Muscle layer of duodenum (tissue), 2 donors: ENCODE measurements at regions not wholly inside any gene's neighbourhood (a gene's known extent, or its start where the extent isn't known, plus 50 kb on each side); places are given as distances from the start of the nearest gene placed in this dataset.
A peak's percentile ranks its signal among the peaks of the same experiment; 100 is the strongest.
"Not testable (repeated sequence)": the region's sequence is repeated elsewhere in the genome, so short reads cannot be mapped to it uniquely, and the experiment has no call there.

ENCODE experiments used
- H3K27ac ChIP-seq: one replicate; pipeline ENCODE4 v1.7.0; 2013; ENCODE audit warnings: mild to moderate bottlenecking, low read length
- H3K27me3 ChIP-seq: one replicate; pipeline ENCODE4 v1.7.0; 2013; ENCODE audit warnings: low read depth, mild to moderate bottlenecking, control low read depth, low read length
- H3K36me3 ChIP-seq, 2 donors: one replicate each; pipeline ENCODE4 v1.7.0; 2013; ENCODE audit warnings: low read length in 2 of 2, control low read depth in 1 of 2, mild to moderate bottlenecking in 1 of 2; ENCODE audit not compliant: insufficient read depth in 2 of 2, control insufficient read depth in 1 of 2
- H3K4me1 ChIP-seq, 2 donors: one replicate each; pipeline ENCODE4 v1.7.0; 2013; ENCODE audit warnings: low read length in 2 of 2, mild to moderate bottlenecking in 2 of 2, control low read depth in 1 of 2, moderate library complexity in 1 of 2; ENCODE audit not compliant: insufficient read depth in 2 of 2, control insufficient read depth in 1 of 2
- H3K4me3 ChIP-seq, 2 donors: one replicate each; pipeline ENCODE4 v1.7.0; 2013; ENCODE audit warnings: low read length in 2 of 2, low read depth in 1 of 2, mild to moderate bottlenecking in 1 of 2
- H3K9me3 ChIP-seq, 2 donors: one replicate each; pipeline ENCODE4 v1.7.0; 2013; ENCODE audit warnings: low read length in 2 of 2, control low read depth in 1 of 2, mild to moderate bottlenecking in 1 of 2; ENCODE audit not compliant: control insufficient read depth in 1 of 2
- donor health status: healthy.

DNA sequence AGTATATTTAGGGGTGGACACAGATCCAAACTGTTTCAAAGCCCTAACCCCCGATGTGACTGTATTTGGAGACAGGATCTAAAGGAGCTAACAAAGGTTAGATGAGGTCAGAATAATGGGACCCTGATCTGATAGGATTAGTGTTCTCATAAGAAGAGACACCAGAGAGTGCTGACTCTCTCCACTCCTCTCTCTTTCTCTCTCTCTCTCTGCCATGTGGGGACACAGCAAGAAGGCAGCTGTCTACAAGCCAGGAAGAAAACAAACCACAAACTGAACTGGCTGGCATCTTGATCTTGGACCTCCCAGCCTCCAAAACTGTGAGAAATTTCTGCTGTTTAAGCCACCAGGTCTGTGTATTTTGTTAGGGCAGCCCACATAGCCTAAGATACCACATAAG is 84.7 kb upstream of the KDM7A start:
- no peak overlapping the region for H3K4me3 ChIP-seq
- no peak overlapping the region for H3K27ac ChIP-seq
- no peaks in the 10 kb centered on the region for H3K4me1 ChIP-seq

DNA sequence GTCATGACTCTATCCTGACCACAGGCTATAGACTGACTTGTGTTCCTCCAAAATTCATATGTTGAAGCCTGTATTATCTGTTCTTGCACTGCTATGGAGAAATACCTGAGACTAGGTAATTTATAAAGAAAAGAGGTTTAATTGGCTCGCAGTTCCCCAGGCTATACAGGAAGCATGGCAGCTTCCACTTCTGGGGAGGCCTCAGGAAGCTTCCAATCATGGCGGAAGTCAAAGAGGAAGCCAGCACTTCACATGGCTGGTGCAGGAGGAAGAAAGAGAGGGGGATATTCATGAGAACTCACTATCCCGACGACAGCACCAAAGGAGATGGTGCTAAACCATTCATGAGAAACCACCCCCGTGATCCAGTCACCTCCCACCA is 84.3 kb upstream of the KDM7A start:
- Histone ChIP-seq H3K4me3 (no peak overlapping the region), H3K4me1 (no peaks in the 10 kb centered on the region), H3K36me3 (no peaks in the 10 kb centered on the region), H3K27ac (no peak overlapping the region), H3K27me3 (no peaks in the 10 kb centered on the region), H3K9me3 (no peaks in the 10 kb centered on the region)

More for the DNA sequence above, 84.7 kb upstream of the KDM7A start:
- H3K9me3 ChIP-seq = no peaks in the 10 kb centered on the region
- no peaks in the 10 kb centered on the region for H3K27me3 ChIP-seq
- H3K36me3 ChIP-seq = no peaks in the 10 kb centered on the region

GRCh38 chr7:140260352-140261104 is 83.7 kb upstream of the KDM7A start:
- no peaks in the 10 kb centered on the region for H3K36me3 ChIP-seq
- no peaks in the 10 kb centered on the region for H3K4me1 ChIP-seq
- H3K9me3 ChIP-seq = no peaks in the 10 kb centered on the region
- H3K4me3 ChIP-seq = no peak overlapping the region
- H3K27ac ChIP-seq = no peak overlapping the region
- H3K27me3 ChIP-seq = no peaks in the 10 kb centered on the region

DNA sequence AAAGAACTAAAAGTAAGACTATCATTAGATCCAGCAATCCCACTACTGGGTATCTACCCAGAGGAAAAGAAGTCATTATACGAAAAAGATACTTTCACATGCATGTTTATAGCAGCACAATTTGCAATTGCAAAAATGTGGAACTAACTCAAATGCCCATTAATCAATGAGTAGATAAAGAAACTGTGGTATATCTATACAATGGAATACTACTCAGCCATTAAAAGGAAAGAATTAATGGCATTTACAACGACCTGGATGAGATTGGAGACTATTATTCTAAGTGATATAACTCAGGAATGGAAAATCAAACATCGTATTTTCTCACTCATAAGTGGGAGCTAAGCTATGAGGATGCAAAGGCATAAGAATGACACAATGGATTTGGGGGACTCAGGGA is 80.5 kb upstream of the KDM7A start:
- not testable (repeated sequence) for H3K36me3 ChIP-seq, H3K4me3 ChIP-seq, H3K9me3 ChIP-seq, H3K27ac ChIP-seq, H3K4me1 ChIP-seq, H3K27me3 ChIP-seq

DNA sequence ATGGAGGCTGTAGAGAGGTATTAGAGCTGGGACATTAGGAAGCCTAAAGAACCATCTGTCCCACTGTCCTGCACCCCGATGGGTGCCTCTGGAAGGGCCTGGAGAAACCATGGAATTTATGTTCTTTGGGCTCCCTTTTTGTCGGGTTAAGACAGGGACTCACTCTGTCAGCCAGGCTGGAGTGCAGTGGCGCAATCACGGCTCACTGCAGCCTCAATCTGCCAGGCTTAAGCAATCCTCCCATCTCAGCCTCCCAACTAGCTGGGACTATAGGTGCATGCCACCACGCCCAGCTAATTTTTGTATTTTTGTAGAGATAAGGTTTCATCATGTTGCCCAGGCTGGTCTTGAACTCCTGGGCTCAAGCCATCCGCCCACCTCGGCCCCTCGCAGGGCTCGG is 78.2 kb upstream of the KDM7A start:
- not testable (repeated sequence) for H3K4me3 ChIP-seq, H3K27ac ChIP-seq, H3K27me3 ChIP-seq, H3K4me1 ChIP-seq, H3K36me3 ChIP-seq, H3K9me3 ChIP-seq

DNA sequence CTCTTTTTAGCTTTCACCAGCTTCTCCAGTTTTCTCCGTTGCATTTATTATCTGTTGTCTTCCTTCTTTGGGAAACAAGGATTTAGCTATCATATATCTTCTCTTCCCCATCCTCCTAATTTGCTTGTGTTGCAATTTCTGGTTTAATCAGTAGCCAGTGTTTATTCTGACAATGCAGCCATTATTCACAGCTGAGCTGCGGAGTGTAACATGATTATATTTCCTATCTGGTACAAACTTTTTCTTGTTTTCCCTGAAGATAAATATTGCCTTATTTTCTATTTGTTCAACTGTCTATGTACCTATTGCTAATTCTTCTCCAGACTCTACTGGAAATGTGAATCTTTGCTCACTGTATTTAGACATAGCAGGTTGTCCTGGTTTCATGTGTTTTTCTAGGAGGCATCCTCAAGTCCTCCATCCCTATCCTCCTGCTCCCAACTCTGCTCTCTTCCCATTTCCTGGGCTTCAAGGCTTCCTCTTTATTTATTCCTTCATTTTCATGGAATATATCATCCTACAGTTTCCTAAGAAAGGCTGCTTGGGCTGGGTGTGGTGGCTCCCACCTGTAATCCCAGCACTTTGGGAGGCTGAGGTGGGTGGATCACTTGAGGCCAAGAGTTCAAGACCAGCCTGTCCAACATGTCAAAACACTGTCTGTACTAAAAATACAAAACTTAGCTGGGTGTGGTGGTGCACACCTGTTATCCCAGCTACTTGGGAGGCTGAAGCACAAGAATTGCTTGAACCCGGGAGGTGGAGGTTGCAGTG is 72.4 kb upstream of the KDM7A start:
- H3K36me3 ChIP-seq = no peaks in the 10 kb centered on the region
- no peak overlapping the region for H3K4me3 ChIP-seq
- no peaks in the 10 kb centered on the region for H3K9me3 ChIP-seq
- peaks cover 0 to 6% of the 10 kb centered on the region in 2 donors for H3K4me1 ChIP-seq
- H3K27ac ChIP-seq = no peak overlapping the region
- no peaks in the 10 kb centered on the region for H3K27me3 ChIP-seq

GRCh38 chr7:140247559-140247958 is 70.8 kb upstream of the KDM7A start:
- H3K9me3 ChIP-seq = no peaks in the 10 kb centered on the region
- no peak overlapping the region for H3K4me3 ChIP-seq
- H3K27me3 ChIP-seq = no peaks in the 10 kb centered on the region
- no peak overlapping the region for H3K27ac ChIP-seq
- no peaks in the 10 kb centered on the region for H3K4me1 ChIP-seq
- H3K36me3 ChIP-seq = no peaks in the 10 kb centered on the region

- no peaks in the 10 kb centered on the region for H3K36me3 ChIP-seq
- H3K27me3 ChIP-seq = no peaks in the 10 kb centered on the region
- no peaks in the 10 kb centered on the region for H3K9me3 ChIP-seq
- no peak overlapping the region for H3K4me3 ChIP-seq
- H3K27ac ChIP-seq = no peak overlapping the region
- H3K4me1 ChIP-seq = no peaks in the 10 kb centered on the region
Observed at GRCh38 chr7:140245611-140246105, 68.9 kb upstream of the KDM7A start.

DNA sequence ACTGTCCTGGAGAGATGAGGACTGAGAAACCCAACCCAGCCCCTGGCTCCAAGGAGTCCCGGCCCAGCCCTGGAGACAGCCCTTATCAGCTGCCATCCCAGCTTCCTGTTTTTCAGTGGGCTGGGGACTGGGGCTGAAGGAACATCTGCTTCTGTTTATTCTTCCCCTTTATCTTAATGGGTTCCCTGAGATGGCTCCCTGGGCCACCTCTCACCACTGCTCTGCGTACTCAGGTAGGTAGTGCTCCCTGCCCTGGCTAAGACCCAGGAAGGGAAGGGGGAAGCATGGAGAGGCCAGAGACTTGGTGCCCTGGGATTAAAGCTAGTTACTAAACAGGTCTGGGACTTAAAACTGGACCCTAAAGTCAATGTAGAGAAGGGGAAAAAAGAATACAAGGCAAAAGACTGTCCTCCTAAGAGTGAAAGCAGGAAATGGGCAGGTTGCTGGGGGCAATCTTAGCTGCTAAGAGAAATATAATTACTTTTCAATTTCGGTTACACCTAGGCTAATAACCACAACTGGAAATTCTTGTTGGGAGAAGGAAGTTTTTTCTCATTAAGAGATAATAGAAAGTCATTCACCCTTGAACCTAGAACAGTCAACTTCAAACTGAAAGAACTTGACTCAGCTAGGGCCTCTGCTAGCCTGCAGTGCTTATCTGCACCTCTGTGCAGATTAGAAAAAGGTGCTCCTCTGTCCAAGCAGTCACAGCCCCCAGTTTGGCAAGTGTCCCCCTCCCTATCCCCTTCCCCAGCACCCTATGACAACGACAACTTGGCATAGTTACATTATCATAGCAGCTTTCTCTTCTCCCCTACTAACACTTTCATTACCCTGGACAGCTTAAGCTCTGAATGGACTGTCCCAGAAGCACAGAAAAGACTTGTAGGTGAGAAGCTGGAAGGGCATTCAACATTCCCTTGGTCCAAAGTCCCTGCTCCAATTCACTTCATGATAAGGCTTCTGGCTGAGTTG is 65.6 kb upstream of the KDM7A start:
- H3K36me3 ChIP-seq = no peaks in the 10 kb centered on the region
- no peaks in the 10 kb centered on the region for H3K27me3 ChIP-seq
- no peaks in the 10 kb centered on the region for H3K4me1 ChIP-seq
- peak overlapping the region; percentile 67 for H3K27ac ChIP-seq
- peak overlapping the region in 1 of 2 donors; percentile 5 for H3K4me3 ChIP-seq
- H3K9me3 ChIP-seq = no peaks in the 10 kb centered on the region

DNA sequence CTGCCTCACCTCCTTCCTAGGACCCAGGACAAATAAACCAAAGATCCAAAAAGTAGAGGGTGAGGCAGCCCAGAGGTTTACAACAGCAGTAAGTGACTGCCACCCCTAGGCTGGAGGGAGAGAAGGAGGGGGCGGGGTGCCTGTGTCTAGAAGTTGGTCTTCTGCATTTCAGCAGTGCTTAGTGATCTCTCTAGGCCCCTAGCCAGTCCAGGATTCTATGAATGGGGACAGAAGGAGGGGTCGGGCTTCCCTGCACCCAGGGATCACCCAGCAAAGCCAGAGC is 62.8 kb upstream of the KDM7A start:
- no peaks in the 10 kb centered on the region for H3K27me3 ChIP-seq
- no peak overlapping the region for H3K27ac ChIP-seq
- no peaks in the 10 kb centered on the region for H3K4me1 ChIP-seq
- no peak overlapping the region for H3K4me3 ChIP-seq
- no peaks in the 10 kb centered on the region for H3K9me3 ChIP-seq
- H3K36me3 ChIP-seq = no peaks in the 10 kb centered on the region
